SK-N-SH (cell line): ENCODE measurements at regions not wholly inside any gene's neighbourhood (a gene's known extent, or its start where the extent isn't known, plus 50 kb on each side); places are given as distances from the start of the nearest gene placed in this dataset.

ENCODE experiments used
- CTCF ChIA-PET: fragments of 300-600, 350-600 bp; formaldehyde crosslinking; extraction: SDS; loops from one replicate; lab custom pipeline; 2021; lab: Yijun Ruan, JAX
- POLR2A ChIA-PET: fragments of 350-600 bp; sonication (Branson Sonifier 250); formaldehyde crosslinking; extraction: SDS; loops from one replicate; lab custom pipeline; 2020; ENCODE audit warnings: antibody characterized with exemption, inconsistent platforms; lab: Yijun Ruan, JAX
- DNase-seq: peaks from one replicate; pipeline ENCODE4 v3.0.0; 2012
- H2AFZ ChIP-seq: fragments of 200-600 bp; sonication (generic); 2 replicates; pipeline ENCODE4 v1.8.1; 2016; ENCODE audit warnings: antibody characterized with exemption, mild to moderate bottlenecking, low read depth
- H3F3A ChIP-seq: fragments of 200-600 bp; sonication (generic); replicated peaks from 2 replicates; pipeline ENCODE3; 2016; ENCODE audit warnings: antibody characterized with exemption, mild to moderate bottlenecking; ENCODE audit not compliant: insufficient read depth
- H3K27ac ChIP-seq, 2 experiments: fragments of 200-500 bp in 1 of 2; fragments of 200-600 bp in 1 of 2; sonication (Bioruptor generic) in 1 of 2; sonication (generic), shearing (Covaris generic) in 1 of 2; 2 replicates each; pipeline versions ENCODE4 v1.5.1 to v1.6.1; 2014 to 2016; ENCODE audit warnings: low read depth in 2 of 2, inconsistent platforms in 1 of 2, low read length in 1 of 2, mild to moderate bottlenecking in 1 of 2, mixed read lengths in 1 of 2
- H3K27me3 ChIP-seq: fragments of 200-600 bp; sonication (generic), shearing (Covaris generic); 2 replicates; pipeline ENCODE4 v1.6.1; 2016; ENCODE audit warnings: mixed run types; ENCODE audit not compliant: insufficient read depth
- H3K36me3 ChIP-seq, 2 experiments: fragments of 200-500 bp in 1 of 2; fragments of 200-600 bp in 1 of 2; sonication (Bioruptor generic) in 1 of 2; sonication (generic) in 1 of 2; replicated peaks in 1 of 2; 2 replicates each; pipeline versions ENCODE3 to v1.5.1; 2014 to 2016; ENCODE audit warnings: low read length in 1 of 2, mild to moderate bottlenecking in 1 of 2; ENCODE audit not compliant: insufficient read depth in 2 of 2, control insufficient read depth in 1 of 2
- H3K4me1 ChIP-seq, 2 experiments: fragments of 200-500 bp in 1 of 2; fragments of 200-600 bp in 1 of 2; sonication (Bioruptor generic) in 1 of 2; sonication (generic), shearing (Covaris generic) in 1 of 2; 2 replicates each; pipeline versions ENCODE4 v1.5.1 to v1.6.1; 2014 to 2016; ENCODE audit warnings: low read depth in 1 of 2, low read length in 1 of 2, mixed run types in 1 of 2; ENCODE audit not compliant: insufficient read depth in 2 of 2, control insufficient read depth in 1 of 2
- H3K4me2 ChIP-seq: fragments of 200-600 bp; sonication (generic), shearing (Covaris generic); 2 replicates; pipeline ENCODE4 v1.6.1; 2017; ENCODE audit warnings: mixed run types
- H3K4me3 ChIP-seq, 2 experiments: fragments of 200-500 bp in 1 of 2; fragments of 200-600 bp in 1 of 2; sonication (Bioruptor generic) in 1 of 2; sonication (generic), shearing (Covaris generic) in 1 of 2; 2 replicates each; pipeline versions ENCODE4 v1.5.1 to v1.8.1; 2014 to 2016; ENCODE audit warnings: low read depth in 2 of 2, inconsistent platforms in 1 of 2, low read length in 1 of 2, mild to moderate bottlenecking in 1 of 2, mixed read lengths in 1 of 2, moderate library complexity in 1 of 2
- H3K79me2 ChIP-seq: fragments of 200-600 bp; sonication (generic); 2 replicates; pipeline ENCODE4 v1.8.1; 2017; ENCODE audit warnings: mild to moderate bottlenecking; ENCODE audit not compliant: insufficient read depth
- H3K9ac ChIP-seq: fragments of 200-600 bp; sonication (generic); 2 replicates; pipeline ENCODE4 v1.6.1; 2017; ENCODE audit warnings: mixed run types
- H3K9me2 ChIP-seq: fragments of 200-600 bp; sonication (generic); 2 replicates; pipeline ENCODE4 v1.6.1; 2017; ENCODE audit warnings: mixed run types
- H3K9me3 ChIP-seq: fragments of 200-600 bp; sonication (generic); 2 replicates; pipeline ENCODE4 v1.6.1; 2017; ENCODE audit warnings: mixed run types, mild to moderate bottlenecking, moderate library complexity
- H4K20me1 ChIP-seq: fragments of 200-600 bp; sonication (generic); 2 replicates; pipeline ENCODE4 v1.6.1; 2017; ENCODE audit warnings: mild to moderate bottlenecking, mixed run types; ENCODE audit not compliant: insufficient read depth
- ELF1 ChIP-seq: IDR thresholded peaks from 2 replicates; pipeline ENCODE4 v1.4.0; 2012
- EP300 ChIP-seq, 2 experiments: IDR thresholded peaks; 2 replicates each; pipeline versions ENCODE4 v1.4.0 to v1.6.1; 2012; ENCODE audit warnings: borderline replicate concordance in 1 of 2, low read depth in 1 of 2, low read length in 1 of 2
- GABPA ChIP-seq: IDR thresholded peaks from 2 replicates; pipeline ENCODE4 v1.4.0; 2012; ENCODE audit warnings: low read depth, mild to moderate bottlenecking
- GATA2 ChIP-seq: sonication (generic); formaldehyde crosslinking; IDR thresholded peaks from 2 replicates; pipeline ENCODE4 v1.5.0; 2020; ENCODE audit warnings: mild to moderate bottlenecking, missing genetic modification reagents
- MEF2A ChIP-seq: IDR thresholded peaks from 2 replicates; pipeline ENCODE4 v1.4.0; 2012; ENCODE audit warnings: low read depth, borderline replicate concordance
- MXI1 ChIP-seq: IDR thresholded peaks from 2 replicates; pipeline ENCODE4 v1.6.1; 2012; ENCODE audit warnings: mild to moderate bottlenecking, low read depth, low read length, improper control_type of control experiment
- NFIC ChIP-seq: IDR thresholded peaks from 2 replicates; pipeline ENCODE4 v1.4.0; 2012; ENCODE audit warnings: borderline replicate concordance
- RAD21 ChIP-seq: IDR thresholded peaks from 2 replicates; pipeline ENCODE4 v1.6.1; 2012; ENCODE audit warnings: mild to moderate bottlenecking, low read length
- RCOR1 ChIP-seq: fragments of 150-350 bp; IDR thresholded peaks from 2 replicates; pipeline ENCODE4 v1.6.1; 2017; ENCODE audit warnings: antibody characterized with exemption, low read length
- RFX5 ChIP-seq: IDR thresholded peaks from 2 replicates; pipeline ENCODE4 v1.6.1; 2012; ENCODE audit warnings: mild to moderate bottlenecking, improper control_type of control experiment, low read length
- RXRA ChIP-seq: IDR thresholded peaks from 2 replicates; pipeline ENCODE4 v1.4.0; 2012; ENCODE audit warnings: low read depth, mild to moderate bottlenecking, borderline replicate concordance
- SIN3A ChIP-seq: IDR thresholded peaks from 2 replicates; pipeline ENCODE4 v1.6.1; 2012; ENCODE audit warnings: low read depth, mild to moderate bottlenecking, low read length, moderate library complexity, borderline replicate concordance
- TAF1 ChIP-seq: IDR thresholded peaks from 2 replicates; pipeline ENCODE4 v1.6.1; 2012; ENCODE audit warnings: low read depth, mild to moderate bottlenecking, low read length, moderate library complexity, borderline replicate concordance
- USF1 ChIP-seq: IDR thresholded peaks from 2 replicates; pipeline ENCODE4 v1.4.0; 2012; ENCODE audit warnings: low read depth, borderline replicate concordance
- WGBS: methylation state at CpG from one replicate; pipeline ENCODE4 v1.1.6; 2017; ENCODE audit warnings: low lambda C conversion rate; 5-methylcytosine and 5-hydroxymethylcytosine counted together
- TF ChIP-seq, protein P1 (sequence below): IDR thresholded peaks from 2 replicates; pipeline ENCODE4 v1.6.1; 2012; ENCODE audit warnings: mild to moderate bottlenecking, low read depth, low read length, moderate library complexity

GRCh38 chr18:41043876-41044275 lies 911.2 kb upstream of the PIK3C3 start:
- H3K9me2 ChIP-seq: no peaks in the 10 kb centered on the region
- no peak for TF ChIP-seq RXRA
- no peak for TF ChIP-seq GATA2 (CRISPR knock-in tag)
- H3K36me3 ChIP-seq: no peaks in the 10 kb centered on the region
- H4K20me1 ChIP-seq: no peaks in the 10 kb centered on the region
- no peaks in the 10 kb centered on the region for H3K9me3 ChIP-seq
- H3K27me3 ChIP-seq: no peaks in the 10 kb centered on the region
- no peak overlapping the region for H3K4me3 ChIP-seq
- no peak overlapping the region for H3K27ac ChIP-seq
- H3K9ac ChIP-seq: no peak overlapping the region
- ChIA-PET CTCF (no interaction called here), POLR2A (no interaction called here)
- no peak for DNase-seq
- H3K79me2 ChIP-seq: no peaks in the 10 kb centered on the region
- no peaks in the 10 kb centered on the region for H3F3A ChIP-seq
- 75% methylated on average over 4 of the region's 4 CpGs for WGBS
- H3K4me2 ChIP-seq: no peak overlapping the region
- H3K4me1 ChIP-seq: no peaks in the 10 kb centered on the region
- H2AFZ ChIP-seq: no peak overlapping the region

DNA sequence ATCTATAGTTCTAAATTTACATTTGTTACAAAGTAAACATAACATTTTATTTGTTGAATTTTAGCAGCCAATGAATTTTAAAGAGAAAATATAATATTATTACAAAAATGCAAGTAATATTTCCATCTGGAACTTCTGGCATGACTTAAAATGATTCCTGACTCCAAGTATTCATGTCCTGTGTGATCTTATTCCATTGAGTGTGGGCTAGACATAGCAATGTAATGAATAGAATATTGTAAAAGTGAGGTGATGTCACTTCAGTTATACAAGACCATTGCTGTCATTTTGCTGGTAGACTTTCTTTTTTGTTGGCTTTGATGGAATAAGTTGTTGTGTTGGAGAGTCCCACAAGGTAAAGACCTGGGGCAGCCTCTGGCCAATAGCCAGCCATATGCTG lies 912.2 kb upstream of the PIK3C3 start:
- no peaks in the 10 kb centered on the region for H3K36me3 ChIP-seq
- H3K27me3 ChIP-seq: no peaks in the 10 kb centered on the region
- no peaks in the 10 kb centered on the region for H4K20me1 ChIP-seq
- H3F3A ChIP-seq: no peaks in the 10 kb centered on the region
- DNase-seq: no peak
- H3K9me3 ChIP-seq: no peaks in the 10 kb centered on the region
- no peak overlapping the region for H3K9ac ChIP-seq
- H3K4me3 ChIP-seq: no peak overlapping the region
- no peaks in the 10 kb centered on the region for H3K4me1 ChIP-seq
- no peak overlapping the region for H2AFZ ChIP-seq
- ChIA-PET POLR2A (no interaction called here), CTCF (no interaction called here)
- no peak overlapping the region for H3K4me2 ChIP-seq
- no peak for TF ChIP-seq EP300 (IDR thresholded peaks at IDR 0.05; ENCODE audit: borderline replicate concordance in 1 of 2, low read depth in 1 of 2, low read length in 1 of 2)
- no peaks in the 10 kb centered on the region for H3K9me2 ChIP-seq
- no peaks in the 10 kb centered on the region for H3K79me2 ChIP-seq
- H3K27ac ChIP-seq: no peak overlapping the region

GRCh38 chr18:41038071-41038470 lies 917.0 kb upstream of the PIK3C3 start:
- Histone ChIP-seq H3F3A (no peaks in the 10 kb centered on the region), H3K79me2 (no peaks in the 10 kb centered on the region), H2AFZ (no peak overlapping the region), H3K27me3 (no peaks in the 10 kb centered on the region), H3K9me3 (no peaks in the 10 kb centered on the region), H3K9me2 (no peaks in the 10 kb centered on the region; the same call in 1 of the 2 replicates), H3K27ac (no peak overlapping the region), H4K20me1 (no peaks in the 10 kb centered on the region), H3K4me2 (no peak overlapping the region), H3K4me1 (no peaks in the 10 kb centered on the region), H3K36me3 (no peaks in the 10 kb centered on the region), H3K4me3 (no peak overlapping the region), H3K9ac (no peak overlapping the region)
- 93% methylated on average over 1 of the region's 1 CpG for WGBS
- no peak for DNase-seq
- POLR2A ChIA-PET: no interaction called here
- TF ChIP-seq RCOR1 (no peak), RXRA (no peak), GABPA (no peak), MXI1 (no peak), NFIC (no peak), MEF2A (no peak), SIN3A (no peak), RFX5 (no peak), TAF1 (no peak), USF1 (no peak), ELF1 (no peak), RAD21 (no peak)
- TF ChIP-seq, protein P1, sequence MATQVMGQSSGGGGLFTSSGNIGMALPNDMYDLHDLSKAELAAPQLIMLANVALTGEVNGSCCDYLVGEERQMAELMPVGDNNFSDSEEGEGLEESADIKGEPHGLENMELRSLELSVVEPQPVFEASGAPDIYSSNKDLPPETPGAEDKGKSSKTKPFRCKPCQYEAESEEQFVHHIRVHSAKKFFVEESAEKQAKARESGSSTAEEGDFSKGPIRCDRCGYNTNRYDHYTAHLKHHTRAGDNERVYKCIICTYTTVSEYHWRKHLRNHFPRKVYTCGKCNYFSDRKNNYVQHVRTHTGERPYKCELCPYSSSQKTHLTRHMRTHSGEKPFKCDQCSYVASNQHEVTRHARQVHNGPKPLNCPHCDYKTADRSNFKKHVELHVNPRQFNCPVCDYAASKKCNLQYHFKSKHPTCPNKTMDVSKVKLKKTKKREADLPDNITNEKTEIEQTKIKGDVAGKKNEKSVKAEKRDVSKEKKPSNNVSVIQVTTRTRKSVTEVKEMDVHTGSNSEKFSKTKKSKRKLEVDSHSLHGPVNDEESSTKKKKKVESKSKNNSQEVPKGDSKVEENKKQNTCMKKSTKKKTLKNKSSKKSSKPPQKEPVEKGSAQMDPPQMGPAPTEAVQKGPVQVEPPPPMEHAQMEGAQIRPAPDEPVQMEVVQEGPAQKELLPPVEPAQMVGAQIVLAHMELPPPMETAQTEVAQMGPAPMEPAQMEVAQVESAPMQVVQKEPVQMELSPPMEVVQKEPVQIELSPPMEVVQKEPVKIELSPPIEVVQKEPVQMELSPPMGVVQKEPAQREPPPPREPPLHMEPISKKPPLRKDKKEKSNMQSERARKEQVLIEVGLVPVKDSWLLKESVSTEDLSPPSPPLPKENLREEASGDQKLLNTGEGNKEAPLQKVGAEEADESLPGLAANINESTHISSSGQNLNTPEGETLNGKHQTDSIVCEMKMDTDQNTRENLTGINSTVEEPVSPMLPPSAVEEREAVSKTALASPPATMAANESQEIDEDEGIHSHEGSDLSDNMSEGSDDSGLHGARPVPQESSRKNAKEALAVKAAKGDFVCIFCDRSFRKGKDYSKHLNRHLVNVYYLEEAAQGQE: no peak
- CTCF ChIA-PET: no interaction called here
